NCI-H2029 treated with DMSO at 0.1 percent for 48 hours (cell line): ENCODE measurements at regions not wholly inside any gene's neighbourhood (a gene's known extent, or its start where the extent isn't known, plus 50 kb on each side); places are given as distances from the start of the nearest gene placed in this dataset.
A peak's percentile ranks its signal among the peaks of the same experiment; 100 is the strongest.
"Not testable (repeated sequence)": the region's sequence is repeated elsewhere in the genome, so short reads cannot be mapped to it uniquely, and the experiment has no call there.

ENCODE experiments used
- DNase-seq: peaks from one replicate; lab custom pipeline; 2025; lab: John Stamatoyannopoulos, UW

DNA sequence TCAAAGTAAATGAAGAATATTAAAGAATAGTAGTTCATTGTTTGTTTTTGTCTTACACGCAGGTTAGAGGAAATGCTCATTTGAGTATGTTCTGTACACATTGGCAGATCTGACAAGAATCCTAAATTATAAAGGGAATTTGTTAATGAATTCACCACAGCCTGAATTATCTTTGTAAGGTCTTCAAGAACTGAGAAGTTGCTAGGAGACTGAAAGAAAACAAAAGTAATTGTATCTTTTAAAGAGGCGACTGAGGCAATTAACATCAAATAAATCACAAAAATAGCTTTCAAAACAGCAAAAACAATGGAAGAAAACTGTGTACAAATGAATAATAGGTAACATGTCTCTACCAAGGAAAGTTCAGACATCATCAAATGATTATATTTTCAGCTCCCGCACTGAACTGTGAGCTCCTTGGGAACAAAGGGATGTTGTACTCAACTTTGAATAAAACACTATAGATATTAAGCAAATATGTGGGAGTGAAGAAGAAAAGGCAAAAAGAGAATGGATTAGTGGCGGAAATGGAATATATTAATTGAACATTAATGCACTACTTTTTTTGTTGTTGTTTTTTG, 51.7 kb upstream of the ATIC start:
- no peak for DNase-seq

DNA sequence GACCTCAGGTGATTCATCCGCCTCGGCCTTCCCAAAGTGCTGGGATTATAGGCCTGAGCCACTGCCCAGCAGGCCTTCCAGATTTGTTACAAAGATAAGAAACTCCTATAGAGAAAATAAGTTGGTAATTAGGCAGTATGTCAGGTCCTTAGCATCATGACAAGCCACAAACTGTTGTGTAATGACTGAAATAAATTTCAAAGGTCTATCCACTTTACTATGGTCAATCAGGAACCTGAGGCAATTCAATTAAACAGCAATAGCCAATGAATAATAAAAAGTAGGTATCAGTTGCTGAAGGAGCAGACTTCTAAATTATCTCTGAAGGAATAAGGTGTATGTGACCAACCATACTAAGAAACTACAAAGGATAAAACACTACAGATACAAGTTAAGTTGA, 62.4 kb upstream of the ATIC start:
- DNase-seq, result no peak

DNA sequence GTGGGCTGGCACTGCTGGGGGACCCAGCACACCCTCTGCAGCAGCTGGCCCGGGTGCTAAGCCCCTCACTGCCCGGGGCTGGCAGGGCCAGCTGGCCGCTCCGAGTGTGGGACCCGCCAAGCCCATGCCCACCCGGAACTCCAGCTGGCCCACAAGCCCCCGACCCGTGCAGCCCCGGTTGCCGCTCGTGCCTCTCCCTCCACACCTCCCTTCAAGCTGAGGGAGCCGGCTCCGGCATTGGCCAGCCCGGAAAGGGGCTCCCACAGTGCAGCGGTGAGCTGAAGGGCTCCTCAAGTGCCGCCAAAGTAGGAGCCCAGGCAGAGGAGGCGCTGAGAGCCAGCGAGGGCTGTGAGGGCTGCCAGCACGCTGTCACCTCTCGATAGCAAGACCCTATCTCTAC, 65.9 kb upstream of the ATIC start:
- DNase-seq, result not testable (repeated sequence)

DNA sequence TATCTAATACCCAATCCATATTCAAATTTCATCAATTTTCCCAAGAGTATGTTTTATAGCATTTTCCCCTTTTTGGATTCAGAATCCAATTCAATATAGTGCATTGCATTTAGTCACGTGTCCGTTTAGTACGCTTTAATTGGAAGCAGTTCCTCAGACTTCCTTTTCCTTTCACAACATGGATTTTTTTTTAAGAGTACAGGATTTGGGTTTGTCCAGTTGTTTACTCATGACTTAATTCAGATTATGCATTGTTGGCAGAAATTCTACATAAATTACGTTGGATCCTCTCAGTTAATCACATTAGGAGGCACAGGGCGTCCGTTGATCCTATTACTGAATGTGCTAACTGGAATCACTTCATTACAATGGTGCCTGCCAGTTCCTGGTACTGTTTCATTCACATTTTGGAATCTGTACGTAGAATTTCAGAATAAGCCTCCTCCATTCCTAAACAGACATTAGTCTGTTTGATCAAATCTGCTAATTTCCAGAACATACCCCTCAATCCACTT, 70.0 kb upstream of the ATIC start:
- DNase-seq, result no peak

DNA sequence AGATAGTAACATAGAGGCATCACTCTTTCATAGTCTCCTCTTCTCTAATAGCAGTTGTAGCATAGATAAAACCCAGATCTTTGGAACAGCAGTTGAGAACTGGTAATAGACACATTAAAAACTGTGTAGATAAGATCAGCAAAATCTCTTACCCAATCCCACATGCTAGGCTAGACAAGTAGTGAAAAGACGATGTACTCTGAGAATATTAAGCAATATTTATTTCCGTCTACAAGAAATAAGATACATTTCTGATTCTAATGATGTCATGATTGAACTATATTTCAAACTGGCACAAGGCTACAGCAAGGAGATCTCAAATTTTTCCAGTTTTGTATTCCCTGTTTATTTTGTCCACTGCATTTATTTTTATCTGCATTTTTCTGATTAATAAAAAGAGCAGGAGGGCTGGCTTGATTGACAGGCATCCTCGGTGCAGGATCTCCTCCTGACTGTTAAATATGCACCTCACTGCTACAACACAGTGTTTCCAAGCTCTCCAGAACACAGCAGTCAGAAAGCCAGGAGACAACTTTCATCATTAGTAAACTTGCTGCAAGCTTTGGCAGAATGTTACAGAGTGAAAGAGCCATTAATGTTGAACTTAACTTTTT, 73.3 kb upstream of the ATIC start:
- DNase-seq, result no peak

DNA sequence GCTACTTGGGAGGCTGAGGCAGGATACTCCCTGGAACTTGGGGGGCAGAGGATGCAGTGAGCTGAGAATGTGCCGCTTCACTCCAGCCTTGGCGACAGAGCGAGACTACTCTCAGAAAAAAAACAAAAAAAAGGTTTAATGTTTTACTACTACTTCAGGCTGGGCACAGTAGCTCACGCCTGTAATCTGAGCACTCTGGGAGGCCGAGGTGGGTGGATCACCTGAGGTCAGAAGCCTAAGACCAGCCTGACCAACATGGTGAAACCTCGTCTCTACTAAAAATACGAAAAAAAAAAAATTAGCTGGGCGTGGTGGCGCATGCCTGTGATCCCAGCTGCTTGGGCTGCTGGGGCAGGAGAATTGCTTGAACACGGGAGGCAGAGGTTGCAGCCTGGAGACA, 75.7 kb upstream of the ATIC start:
- no peak for DNase-seq

DNA sequence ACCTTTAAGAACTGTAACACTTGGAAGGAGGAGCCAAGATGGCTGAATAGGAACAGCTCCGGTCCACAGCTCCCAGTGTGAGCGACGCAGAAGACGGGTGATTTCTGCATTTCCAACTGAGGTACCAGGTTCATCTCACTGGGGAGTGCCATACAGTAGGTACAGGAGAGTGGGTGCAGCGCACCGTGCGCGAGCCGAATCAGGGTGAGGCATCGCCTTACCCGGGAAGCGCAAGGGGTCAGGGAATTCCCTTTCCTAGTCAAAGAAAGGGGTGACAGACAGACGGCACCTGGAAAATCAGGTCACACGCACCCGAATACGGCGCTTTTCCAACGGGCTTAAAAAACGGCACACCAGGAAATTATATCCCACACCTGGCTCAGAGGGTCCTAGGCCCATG, 81.8 kb upstream of the ABCA12 start:
- DNase-seq, result not testable (repeated sequence)

DNA sequence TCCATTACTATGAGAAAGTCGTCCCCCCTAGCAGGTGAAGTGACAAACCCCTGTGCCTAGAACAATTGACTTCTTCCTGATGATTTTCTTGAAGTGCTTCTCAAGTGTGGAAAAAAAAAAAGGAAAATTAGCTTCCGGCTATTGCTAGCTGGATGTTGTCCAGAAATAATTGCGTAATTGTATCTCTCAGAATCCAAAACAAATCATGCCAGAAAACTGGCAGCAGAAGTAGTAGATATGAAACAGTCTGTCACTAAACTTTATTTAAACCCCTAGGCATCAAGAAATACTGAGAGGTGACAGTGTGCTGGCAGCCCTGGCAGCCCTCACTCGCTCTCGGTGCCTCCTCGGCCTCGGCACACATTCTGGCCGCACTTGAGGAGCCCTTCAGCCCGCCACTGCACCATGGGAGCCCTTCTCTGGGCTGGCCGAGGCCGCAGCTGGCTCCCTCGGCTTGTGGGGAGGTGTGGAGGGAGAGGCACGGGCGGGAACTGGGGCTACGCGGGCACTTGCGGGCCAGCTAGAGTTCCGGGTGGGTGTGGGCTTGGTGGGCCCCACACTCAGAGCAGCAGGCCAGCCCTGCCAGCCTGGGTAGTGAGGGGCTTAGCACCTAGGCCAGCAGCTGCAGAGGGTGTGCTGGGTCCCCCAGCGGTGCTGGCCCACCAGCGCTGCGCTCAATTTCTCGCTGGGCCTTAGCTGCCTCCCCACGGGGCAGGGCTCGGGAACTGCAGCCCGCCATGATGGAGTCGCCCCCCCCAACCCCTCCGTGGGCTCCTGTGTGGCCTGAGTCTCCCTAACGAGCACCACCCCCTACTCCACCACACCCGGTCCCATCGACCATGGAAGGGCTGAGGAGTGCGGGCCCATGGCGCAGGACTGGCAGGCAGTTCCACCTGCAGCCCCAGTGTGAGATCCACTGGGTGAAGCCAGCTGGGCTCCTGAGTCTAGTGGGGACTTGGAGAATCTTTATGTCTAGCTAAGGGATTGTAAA, 80.5 kb upstream of the ABCA12 start:
- peak; percentile 18 for DNase-seq

DNA sequence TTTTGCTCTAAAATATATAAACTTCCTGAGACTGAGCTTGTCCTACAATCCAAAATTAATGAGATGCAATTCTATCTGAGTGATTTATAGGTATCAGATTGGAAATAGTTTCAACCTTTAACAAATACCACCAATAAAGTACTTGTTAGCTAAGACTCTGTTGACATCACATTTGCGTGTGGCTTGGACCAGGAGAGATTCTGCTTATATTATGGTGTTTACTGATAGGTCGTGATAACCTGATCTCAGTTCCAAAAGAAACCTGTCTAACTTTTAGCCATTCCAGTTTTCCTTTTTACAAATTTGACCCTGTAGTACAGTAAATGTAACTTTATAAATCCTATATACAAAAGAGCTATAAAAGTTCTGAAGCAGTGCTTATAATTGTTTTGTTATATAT, 78.4 kb upstream of the ABCA12 start:
- no peak for DNase-seq

DNA sequence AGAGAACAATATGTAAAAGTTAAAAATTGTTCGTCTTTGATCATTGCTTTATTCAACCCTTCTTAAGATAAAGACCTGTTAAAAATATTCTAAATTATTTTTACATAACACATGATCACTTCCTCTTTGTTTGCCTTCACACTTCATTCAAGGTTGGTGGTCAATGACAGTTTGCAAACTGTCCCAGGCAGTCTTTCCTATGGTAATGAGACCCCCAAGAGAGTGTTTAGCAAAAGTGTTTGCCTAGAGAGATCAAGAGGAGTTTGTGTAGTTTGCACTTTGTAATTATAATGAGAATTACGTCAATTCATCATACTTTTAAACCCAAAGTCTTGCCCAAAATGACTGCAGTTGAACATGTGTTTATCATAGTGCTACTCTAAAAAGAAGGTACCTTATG, 77.2 kb upstream of the ABCA12 start:
- no peak for DNase-seq

DNA sequence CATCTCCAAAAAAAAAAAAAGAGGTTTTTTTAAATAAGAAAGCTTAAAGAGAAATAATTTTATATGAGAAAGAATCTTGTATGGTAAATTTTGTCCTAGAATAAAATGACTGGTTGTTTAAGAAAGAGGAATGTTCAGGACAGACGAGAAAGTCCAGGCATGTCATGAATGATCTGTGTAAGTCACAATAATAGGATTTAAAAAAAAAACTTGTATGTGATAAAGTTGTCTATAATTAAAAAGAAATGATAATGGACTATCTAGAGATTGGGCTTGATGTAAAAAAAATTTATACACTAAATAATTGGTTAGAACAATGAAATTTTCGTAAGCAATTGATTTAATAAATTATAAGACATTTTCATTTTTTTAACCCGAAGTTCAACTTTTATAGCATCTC, 71.7 kb upstream of the ABCA12 start:
- DNase-seq, result no peak

DNA sequence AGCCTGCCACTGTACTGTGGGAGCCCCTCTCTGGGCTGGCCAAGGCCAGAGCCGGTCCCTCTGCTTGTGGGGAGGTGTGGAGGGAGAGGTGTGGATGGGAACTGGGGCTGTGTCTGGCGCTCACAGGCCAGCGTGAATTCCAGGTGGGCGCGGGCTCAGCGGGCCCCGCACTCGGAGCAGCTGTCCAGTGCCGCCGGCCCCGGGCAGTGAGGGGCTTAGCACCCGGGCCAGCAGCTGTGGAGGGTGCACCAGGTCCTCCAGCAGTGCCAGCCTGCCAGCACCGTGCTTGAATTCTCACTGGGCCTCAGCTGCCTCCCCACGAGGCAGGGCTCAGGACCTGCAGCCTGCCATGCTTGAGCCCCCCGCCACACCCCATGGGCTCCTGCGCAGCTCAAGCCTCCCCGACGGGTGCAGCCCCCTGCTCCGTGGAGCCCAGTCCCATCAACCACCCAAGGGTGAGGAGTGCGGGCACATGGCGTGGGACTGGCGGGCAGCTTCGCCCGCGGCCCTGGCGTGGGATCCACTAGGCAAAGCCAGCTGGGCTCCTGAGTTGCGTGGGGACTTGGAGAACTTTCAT, 69.5 kb upstream of the ABCA12 start:
- DNase-seq, result no peak

DNA sequence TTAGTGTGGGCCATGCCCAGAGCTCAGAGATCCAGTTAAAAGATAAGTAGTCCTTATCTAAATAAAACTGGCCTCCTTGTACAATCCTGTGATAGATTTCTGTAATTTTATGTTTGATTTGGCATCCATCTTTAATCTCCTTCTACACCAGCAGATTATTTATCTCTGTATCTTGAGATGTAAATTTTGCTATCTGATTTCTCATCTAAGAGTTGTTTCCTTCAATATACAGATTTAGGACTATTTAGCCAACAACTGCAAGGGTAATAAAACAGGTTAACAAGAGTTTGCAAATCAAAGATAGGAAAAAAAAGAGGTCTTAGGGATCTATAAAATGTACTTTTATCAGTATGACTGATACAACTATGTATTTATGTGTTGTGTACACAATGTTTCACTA, 68.6 kb upstream of the ABCA12 start:
- no peak for DNase-seq

DNA sequence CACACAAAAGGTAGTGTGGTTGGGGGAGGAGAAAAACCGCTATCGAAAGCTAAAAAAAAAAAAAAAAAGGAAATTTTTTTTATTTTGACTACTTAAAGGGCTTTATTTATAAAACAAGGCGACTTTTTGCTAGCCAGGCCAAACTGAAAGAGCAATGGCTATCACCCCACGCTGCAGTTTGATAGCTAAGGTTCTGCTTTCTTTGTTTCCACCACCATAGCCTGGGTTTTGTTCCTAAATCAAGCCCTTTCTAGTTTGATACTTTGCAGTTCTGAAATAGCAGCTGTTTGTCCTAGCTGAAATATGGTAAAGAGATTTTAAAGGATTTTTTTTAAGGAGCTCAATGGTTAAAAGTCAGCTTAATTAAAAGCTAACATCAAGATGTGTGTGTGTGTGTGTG, 67.4 kb upstream of the ABCA12 start:
- no peak for DNase-seq

DNA sequence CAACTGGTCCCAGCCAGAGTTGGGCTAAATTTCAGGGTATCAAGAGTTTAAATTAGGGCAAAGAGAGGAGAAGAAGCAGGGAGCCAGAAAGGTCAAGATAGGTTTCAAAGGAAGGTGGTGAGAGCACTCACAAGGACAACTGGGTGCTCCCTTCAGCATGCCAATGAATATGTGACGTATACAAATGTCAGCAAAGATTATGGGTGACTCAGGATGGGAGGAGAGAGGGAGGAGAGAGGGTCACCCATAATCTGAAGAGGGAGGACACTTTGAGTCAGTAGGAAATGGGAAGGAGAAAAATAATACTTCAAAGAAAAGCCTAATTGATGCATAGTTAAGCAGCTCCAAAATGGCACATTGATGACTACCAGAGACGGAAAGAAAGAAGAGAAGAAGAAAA, 53.1 kb upstream of the ABCA12 start:
- no peak for DNase-seq

DNA sequence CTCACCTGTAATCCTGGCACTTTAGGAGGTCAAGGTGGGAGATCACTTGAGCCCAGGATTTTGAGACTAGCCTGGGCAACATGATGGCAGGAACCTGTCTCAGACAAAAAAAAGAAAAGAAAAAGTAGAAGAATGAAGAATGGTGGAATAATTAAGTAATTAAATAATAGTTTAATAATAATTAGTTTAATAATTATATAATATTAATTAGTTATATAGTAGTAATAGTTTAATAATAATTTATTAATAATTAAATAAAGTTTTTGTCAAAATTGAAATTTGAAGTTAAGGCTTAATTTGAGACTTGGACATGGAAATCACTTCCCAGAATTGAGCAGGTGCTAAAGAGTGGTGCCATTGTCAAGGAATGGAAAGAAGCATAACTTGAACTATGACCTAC, 52.2 kb upstream of the ABCA12 start:
- no peak for DNase-seq

DNA sequence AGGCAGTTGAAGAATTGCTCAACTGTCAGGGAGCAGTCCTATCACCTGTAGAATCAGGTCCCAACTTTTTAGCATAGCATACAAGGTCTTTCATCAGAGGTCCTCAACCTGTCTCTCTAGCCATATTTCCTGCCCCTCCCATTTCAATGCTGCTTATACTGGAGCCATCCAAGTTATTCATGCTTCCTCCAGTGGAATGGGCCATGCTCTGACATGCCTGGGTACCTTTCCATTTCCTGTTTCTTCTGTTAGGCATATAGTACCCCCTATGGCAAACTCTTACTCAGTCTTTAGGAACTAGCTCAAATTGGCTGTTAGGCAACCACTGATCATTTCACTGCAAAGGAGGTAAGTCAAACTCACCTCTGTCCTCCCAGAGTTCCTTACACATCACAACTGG, 51.0 kb upstream of the ABCA12 start:
- DNase-seq, result no peak
